ENCODE measurements at regions not wholly inside any gene's neighbourhood (a gene's known extent, or its start where the extent isn't known, plus 50 kb on each side); places are given as distances from the start of the nearest gene placed in this dataset.
A peak's percentile ranks its signal among the peaks of the same experiment; 100 is the strongest.

DNA sequence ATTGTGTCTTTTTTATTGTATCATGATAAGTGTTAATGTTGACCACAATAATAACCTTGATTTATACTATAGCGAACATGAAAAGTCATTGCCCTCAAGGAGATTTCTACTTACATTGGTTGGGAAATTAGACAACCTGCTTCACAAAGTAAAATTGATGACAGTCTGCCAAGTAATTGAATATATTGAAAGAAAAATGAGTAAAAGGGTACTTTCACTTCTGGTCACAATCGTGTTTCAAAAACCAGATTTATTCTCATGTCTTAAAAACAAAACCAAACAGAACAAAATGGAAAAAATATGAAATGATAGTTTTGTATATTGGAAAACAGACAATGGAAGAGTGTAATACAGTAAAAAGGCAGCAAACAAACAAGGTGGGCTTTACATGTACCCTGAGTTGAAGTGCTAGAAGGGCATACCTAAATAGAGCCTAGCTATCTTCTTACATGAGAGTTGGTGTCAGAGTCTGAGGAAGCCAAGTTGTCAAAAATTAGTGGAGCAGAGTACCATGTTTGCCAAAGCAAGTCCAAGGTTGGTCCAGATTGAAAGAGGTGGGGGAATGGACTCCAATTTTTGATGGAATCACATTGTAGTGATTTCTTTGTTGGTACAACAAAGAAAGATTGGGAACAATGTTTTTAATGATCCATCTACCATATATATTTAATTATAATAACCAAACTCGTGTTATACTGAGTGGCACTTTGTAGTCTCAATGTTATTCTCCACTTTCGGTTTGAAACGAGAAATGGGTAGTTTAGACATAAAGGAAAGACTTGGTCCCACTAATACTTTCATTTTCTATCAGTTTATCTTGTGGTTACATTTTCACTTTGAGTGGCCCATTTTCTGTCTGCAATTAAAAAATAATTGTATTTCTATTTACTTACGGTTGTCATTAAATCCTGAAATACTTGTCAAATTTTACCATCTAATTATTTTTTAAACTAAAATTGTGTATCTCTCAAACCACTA lies 775.6 kb downstream of the STIM2 start (continued):
- TF ChIP-seq SPI1 (IDR thresholded peaks at IDR 0.05; ENCODE audit: borderline replicate concordance, insufficient read depth, low read depth, low read length) (0 out of 2 replicates have a peak, but pooled peaks have one; percentile 15), BHLHE40 (IDR thresholded peaks at IDR 0.05; ENCODE audit: borderline replicate concordance in 1 of 2, low read depth in 2 of 2, low read length in 1 of 2) (0 out of 4 replicates have a peak, but pooled peaks of 1 of the 2 experiments have one; percentile 40), JUNB (IDR thresholded peaks at IDR 0.05) (peak; percentile 62), SMARCA5 (IDR thresholded peaks at IDR 0.05) (peak; percentile 74; the same call in 1 of the 2 replicates), EP300 (IDR thresholded peaks at IDR 0.05; ENCODE audit: borderline replicate concordance in 1 of 2, control insufficient read depth in 1 of 2, low read depth in 2 of 2, low read length in 2 of 2) (peak in 1 of 2 experiments; percentile 32; a peak in 1 of 4 replicates), RUNX3 (IDR thresholded peaks at IDR 0.05; ENCODE audit: low read length) (peak; percentile 61; the same call in 1 of the 2 replicates), USF1 (IDR thresholded peaks at IDR 0.05; ENCODE audit: borderline replicate concordance, extremely low read length, insufficient read depth, low read depth, low read length) (no peak)

- CTCF ChIA-PET, result interaction anchor here (0.5 to 1.8 kb wide), 2 partner anchors 46 to 201 kb away, joined by 3 to 5 read pairs; no protein-coding TSS in a partner anchor
- Histone ChIP-seq H3K9ac (ENCODE audit: control insufficient read depth, insufficient read depth, low read length) (no peak overlapping the region), H3K79me2 (ENCODE audit: control insufficient read depth, insufficient read depth, low read length) (no peaks in the 10 kb centered on the region), H3K4me2 (ENCODE audit: control insufficient read depth, insufficient read depth) (no peak overlapping the region), H3K4me1 (ENCODE audit: control insufficient read depth, insufficient read depth, low read length) (no peaks in the 10 kb centered on the region), H3K27ac (ENCODE audit: control insufficient read depth, insufficient read depth) (no peak overlapping the region), H4K20me1 (ENCODE audit: control insufficient read depth, insufficient read depth) (no peaks in the 10 kb centered on the region), H3K9me3 (replicated peaks; ENCODE audit: control insufficient read depth, insufficient read depth, low read length) (no peaks in the 10 kb centered on the region), H2AFZ (ENCODE audit: control insufficient read depth, low read depth, low read length) (no peak overlapping the region), H3K36me3 (ENCODE audit: control insufficient read depth in 2 of 2, insufficient read depth in 2 of 2, low read length in 1 of 2) (no peaks in the 10 kb centered on the region), H3K4me3 (no peak overlapping the region), H3K27me3 (replicated peaks in 1 of 2; ENCODE audit: control insufficient read depth in 2 of 2, insufficient read depth in 2 of 2, low read length in 1 of 2) (no peaks in the 10 kb centered on the region)
- 0% methylated on average over 2 of the region's 2 CpGs for WGBS (ENCODE audit: insufficient coverage, insufficient replicate concordance, low lambda C conversion rate, missing lambda C conversion rate)
- in situ Hi-C loops (cut with MboI) (no loop called here), intact Hi-C loops (cut with micrococcal nuclease; ENCODE audit: unreplicated experiment) (no loop called here)
- RAD21 ChIA-PET (ENCODE audit: unreplicated experiment), result no interaction called here
- no peak for ATAC-seq
- no peak for FAIRE-seq
- POLR2A ChIA-PET, result no interaction called here
- no peak for DNase-seq (ENCODE audit: low read depth, low spot score)
- BruUV-seq (replicated peaks), result no TSS peak
- SMC1A ChIA-PET (ENCODE audit: uncharacterized antibody, unreplicated experiment), result interaction anchor here (0.7 kb wide), 1 partner anchor 10 kb away, joined by 3 read pairs; no protein-coding TSS in a partner anchor
- no peak for TF ChIP-seq MLLT1 (IDR thresholded peaks at IDR 0.05)
- TF ChIP-seq CHD4 (IDR thresholded peaks at IDR 0.05), result no peak
- TF ChIP-seq SIX5 (IDR thresholded peaks at IDR 0.05; ENCODE audit: low read depth, low read length, severe bottlenecking), result no peak
- TF ChIP-seq SRF (IDR thresholded peaks at IDR 0.05; ENCODE audit: low read depth in 2 of 2, low read length in 2 of 2), result no peak
- TF ChIP-seq, protein P1, sequence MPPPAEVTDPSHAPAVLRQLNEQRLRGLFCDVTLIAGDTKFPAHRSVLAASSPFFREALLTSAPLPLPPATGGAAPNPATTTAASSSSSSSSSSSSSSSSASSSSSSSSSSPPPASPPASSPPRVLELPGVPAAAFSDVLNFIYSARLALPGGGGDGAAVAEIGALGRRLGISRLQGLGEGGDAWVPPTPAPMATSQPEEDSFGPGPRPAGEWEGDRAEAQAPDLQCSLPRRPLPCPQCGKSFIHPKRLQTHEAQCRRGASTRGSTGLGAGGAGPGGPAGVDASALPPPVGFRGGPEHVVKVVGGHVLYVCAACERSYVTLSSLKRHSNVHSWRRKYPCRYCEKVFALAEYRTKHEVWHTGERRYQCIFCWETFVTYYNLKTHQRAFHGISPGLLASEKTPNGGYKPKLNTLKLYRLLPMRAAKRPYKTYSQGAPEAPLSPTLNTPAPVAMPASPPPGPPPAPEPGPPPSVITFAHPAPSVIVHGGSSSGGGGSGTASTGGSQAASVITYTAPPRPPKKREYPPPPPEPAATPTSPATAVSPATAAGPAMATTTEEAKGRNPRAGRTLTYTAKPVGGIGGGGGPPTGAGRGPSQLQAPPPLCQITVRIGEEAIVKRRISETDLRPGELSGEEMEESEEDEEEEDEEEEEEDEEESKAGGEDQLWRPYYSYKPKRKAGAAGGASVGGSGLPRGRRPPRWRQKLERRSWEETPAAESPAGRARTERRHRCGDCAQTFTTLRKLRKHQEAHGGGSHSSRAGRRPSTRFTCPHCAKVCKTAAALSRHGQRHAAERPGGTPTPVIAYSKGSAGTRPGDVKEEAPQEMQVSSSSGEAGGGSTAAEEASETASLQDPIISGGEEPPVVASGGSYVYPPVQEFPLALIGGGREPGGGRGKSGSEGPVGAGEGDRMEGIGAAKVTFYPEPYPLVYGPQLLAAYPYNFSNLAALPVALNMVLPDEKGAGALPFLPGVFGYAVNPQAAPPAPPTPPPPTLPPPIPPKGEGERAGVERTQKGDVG (CRISPR knock-in tag; IDR thresholded peaks at IDR 0.05), result no peak
- no peak for TF ChIP-seq POLR2AphosphoS5 (IDR thresholded peaks at IDR 0.05; ENCODE audit: low read length)
- TF ChIP-seq TCF12 (IDR thresholded peaks at IDR 0.05; ENCODE audit: low read depth, low read length), result no peak
Observed at GRCh38 chr4:27638163-27638915, 777.7 kb downstream of the STIM2 start.

Measured in GM12878 (cell line).